DMS53 (cell line): ENCODE measurements at regions not wholly inside any gene's neighbourhood (a gene's known extent, or its start where the extent isn't known, plus 50 kb on each side); places are given as distances from the start of the nearest gene placed in this dataset.
"Not testable (repeated sequence)": the region's sequence is repeated elsewhere in the genome, so short reads cannot be mapped to it uniquely, and the experiment has no call there.

Experiments
- DNase-seq: peaks from one replicate; lab custom pipeline; 2025; lab: John Stamatoyannopoulos, UW

- no peak for DNase-seq
These were observed 599.5 kb upstream of the ZNF804A start for GRCh38 chr2:183998797-183999190.

GRCh38 chr2:184004289-184004947, 593.9 kb upstream of the ZNF804A start:
- DNase-seq = no peak

- no peak for DNase-seq
These were observed 593.2 kb upstream of the ZNF804A start for GRCh38 chr2:184004948-184005672.

GRCh38 chr2:184006998-184007397, 591.3 kb upstream of the ZNF804A start:
- peak; percentile 93 for DNase-seq

- DNase-seq = no peak
These were observed 571.4 kb upstream of the ZNF804A start for GRCh38 chr2:184026961-184027360.

GRCh38 chr2:184030245-184030644, 568.1 kb upstream of the ZNF804A start:
- DNase-seq = no peak

- DNase-seq = no peak
These were observed 567.3 kb upstream of the ZNF804A start for GRCh38 chr2:184030989-184031388.

- DNase-seq = no peak
These were observed 566.8 kb upstream of the ZNF804A start for GRCh38 chr2:184031402-184032147.

- no peak for DNase-seq
These were observed 565.3 kb upstream of the ZNF804A start for GRCh38 chr2:184032983-184033382.

- DNase-seq = no peak
These were observed 561.1 kb upstream of the ZNF804A start for GRCh38 chr2:184037273-184037672.

- DNase-seq = no peak
These were observed 558.8 kb upstream of the ZNF804A start for GRCh38 chr2:184039493-184039892.

- DNase-seq = no peak
These were observed 558.1 kb upstream of the ZNF804A start for GRCh38 chr2:184040230-184040629.

GRCh38 chr2:184041077-184041476, 557.3 kb upstream of the ZNF804A start:
- no peak for DNase-seq

GRCh38 chr2:184041777-184042176, 556.6 kb upstream of the ZNF804A start:
- DNase-seq = no peak

GRCh38 chr2:184047536-184047935, 550.8 kb upstream of the ZNF804A start:
- DNase-seq = no peak

GRCh38 chr2:184049566-184049965, 548.8 kb upstream of the ZNF804A start:
- no peak for DNase-seq

- DNase-seq = peak; percentile 95
These were observed 545.0 kb upstream of the ZNF804A start for GRCh38 chr2:184053326-184053725.

- DNase-seq = not testable (repeated sequence)
These were observed 543.9 kb upstream of the ZNF804A start for GRCh38 chr2:184054419-184054818.

- no peak for DNase-seq
These were observed 540.4 kb upstream of the ZNF804A start for GRCh38 chr2:184057910-184058309.

GRCh38 chr2:184060268-184060667, 538.1 kb upstream of the ZNF804A start:
- not testable (repeated sequence) for DNase-seq

- peak; percentile 56 for DNase-seq
These were observed 530.8 kb upstream of the ZNF804A start for GRCh38 chr2:184067502-184067901.

GRCh38 chr2:184072470-184072869, 525.9 kb upstream of the ZNF804A start:
- no peak for DNase-seq

- no peak for DNase-seq
These were observed 519.8 kb upstream of the ZNF804A start for GRCh38 chr2:184078496-184078895.
